Chondrocyte (in vitro differentiated cells): ENCODE measurements at regions not wholly inside any gene's neighbourhood (a gene's known extent, or its start where the extent isn't known, plus 50 kb on each side); places are given as distances from the start of the nearest gene placed in this dataset.

ENCODE experiments used
- DNase-seq: peaks from one replicate; pipeline ENCODE4 v3.0.0; 2021; ENCODE audit warnings: mixed read lengths, low spot score
- H3K27ac Mint-ChIP-seq: one replicate; pipeline ENCODE4 v1.8.0; 2021; ENCODE audit warnings: mild to moderate bottlenecking, moderate library complexity, mixed read lengths; ENCODE audit not compliant: unreplicated experiment
- H3K27me3 Mint-ChIP-seq: 2 replicates; pipeline ENCODE4 v1.8.0; 2021; ENCODE audit warnings: low read depth, mixed read lengths
- H3K36me3 Mint-ChIP-seq: 2 replicates; pipeline ENCODE4 v1.8.0; 2021; ENCODE audit warnings: low read depth, mixed read lengths
- H3K4me1 Mint-ChIP-seq: 2 replicates; pipeline ENCODE4 v1.8.0; 2021; ENCODE audit warnings: low read depth, mild to moderate bottlenecking, mixed read lengths
- H3K4me3 Mint-ChIP-seq: one replicate; pipeline ENCODE4 v1.8.0; 2021; ENCODE audit warnings: mild to moderate bottlenecking, moderate library complexity, mixed read lengths; ENCODE audit not compliant: unreplicated experiment
- H3K9me3 Mint-ChIP-seq: 2 replicates; pipeline ENCODE4 v1.8.0; 2021; ENCODE audit warnings: low read depth, mixed read lengths
- TF ChIP-seq, protein P1 (sequence below): fragments of 200-600 bp; sonication (generic); IDR thresholded peaks from 2 replicates; pipeline ENCODE4 v1.5.0; 2021; ENCODE audit warnings: antibody characterized with exemption, mild to moderate bottlenecking, moderate library complexity

DNA sequence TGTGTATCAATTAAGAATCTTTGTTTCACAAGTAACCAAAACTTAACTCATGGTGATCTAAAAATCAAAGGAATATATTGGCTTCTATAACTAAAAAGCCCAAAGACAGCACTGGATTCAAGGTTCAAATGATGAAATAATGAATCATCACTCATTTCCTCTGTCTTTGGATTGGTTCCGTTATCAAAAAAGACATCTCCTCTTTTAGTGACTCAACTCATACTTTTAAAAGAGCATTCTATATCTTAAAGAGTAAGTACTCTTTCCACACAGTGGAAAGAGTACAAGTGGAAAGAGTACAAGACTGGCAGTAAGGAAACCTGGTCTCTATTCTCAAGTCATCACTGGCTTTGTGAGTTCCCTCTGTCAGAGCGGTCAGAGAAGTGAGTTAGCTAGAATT, 141.4 kb upstream of the NMUR2 start:
- Mint-ChIP-seq H3K9me3 (peaks cover 3% of the 10 kb centered on the region), H3K4me3 (no peak overlapping the region), H3K36me3 (no peaks in the 10 kb centered on the region), H3K4me1 (no peaks in the 10 kb centered on the region), H3K27me3 (peaks cover 11% of the 10 kb centered on the region), H3K27ac (no peak overlapping the region)
- DNase-seq = no peak
- TF ChIP-seq, protein P1, sequence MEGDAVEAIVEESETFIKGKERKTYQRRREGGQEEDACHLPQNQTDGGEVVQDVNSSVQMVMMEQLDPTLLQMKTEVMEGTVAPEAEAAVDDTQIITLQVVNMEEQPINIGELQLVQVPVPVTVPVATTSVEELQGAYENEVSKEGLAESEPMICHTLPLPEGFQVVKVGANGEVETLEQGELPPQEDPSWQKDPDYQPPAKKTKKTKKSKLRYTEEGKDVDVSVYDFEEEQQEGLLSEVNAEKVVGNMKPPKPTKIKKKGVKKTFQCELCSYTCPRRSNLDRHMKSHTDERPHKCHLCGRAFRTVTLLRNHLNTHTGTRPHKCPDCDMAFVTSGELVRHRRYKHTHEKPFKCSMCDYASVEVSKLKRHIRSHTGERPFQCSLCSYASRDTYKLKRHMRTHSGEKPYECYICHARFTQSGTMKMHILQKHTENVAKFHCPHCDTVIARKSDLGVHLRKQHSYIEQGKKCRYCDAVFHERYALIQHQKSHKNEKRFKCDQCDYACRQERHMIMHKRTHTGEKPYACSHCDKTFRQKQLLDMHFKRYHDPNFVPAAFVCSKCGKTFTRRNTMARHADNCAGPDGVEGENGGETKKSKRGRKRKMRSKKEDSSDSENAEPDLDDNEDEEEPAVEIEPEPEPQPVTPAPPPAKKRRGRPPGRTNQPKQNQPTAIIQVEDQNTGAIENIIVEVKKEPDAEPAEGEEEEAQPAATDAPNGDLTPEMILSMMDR = no peak

DNA sequence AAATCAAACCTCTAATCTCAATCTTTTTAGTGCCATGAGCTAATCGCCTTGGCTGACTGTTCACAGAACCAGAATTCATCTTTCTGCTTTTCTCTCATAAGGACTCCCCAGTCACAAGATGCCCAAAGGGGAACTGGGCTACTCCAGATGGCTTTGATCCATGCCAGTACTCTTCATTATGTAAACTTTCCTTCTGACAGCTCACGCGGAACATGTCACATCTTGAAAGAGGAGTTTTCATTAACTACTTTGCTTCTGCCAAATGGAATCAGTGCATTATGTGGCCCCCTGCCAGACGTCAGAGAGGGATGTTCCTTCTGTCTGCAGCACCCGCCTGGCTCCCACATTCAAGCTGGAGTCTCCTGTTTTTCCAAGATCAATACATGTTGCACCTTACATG, 142.1 kb upstream of the NMUR2 start:
- Mint-ChIP-seq H3K9me3 (peaks cover 3% of the 10 kb centered on the region), H3K36me3 (no peaks in the 10 kb centered on the region), H3K27me3 (peaks cover 11% of the 10 kb centered on the region), H3K27ac (no peak overlapping the region), H3K4me3 (no peak overlapping the region), H3K4me1 (no peaks in the 10 kb centered on the region)
- TF ChIP-seq, protein P1 = no peak
- DNase-seq = no peak

DNA sequence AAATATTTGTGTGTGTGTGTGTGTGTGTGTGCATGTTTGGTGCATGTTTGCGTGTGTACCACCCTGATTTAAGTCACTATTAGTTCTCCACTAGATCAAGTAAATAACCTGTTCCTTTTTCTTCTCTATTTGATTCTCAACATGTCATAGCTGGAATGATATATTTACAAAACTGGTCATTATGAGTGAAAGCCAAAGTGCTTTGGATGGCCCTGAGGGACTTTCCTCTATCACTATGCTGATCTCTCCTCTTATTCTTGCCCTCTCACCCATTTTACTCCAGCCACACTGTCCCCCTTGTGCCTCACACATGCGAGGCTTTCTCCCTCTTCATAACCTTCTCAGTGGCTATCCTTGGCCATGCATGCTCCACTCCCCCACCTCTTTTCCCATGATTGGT, 144.6 kb upstream of the NMUR2 start:
- TF ChIP-seq, protein P1 = no peak
- Mint-ChIP-seq H3K4me1 (no peaks in the 10 kb centered on the region), H3K27ac (no peak overlapping the region), H3K27me3 (peaks cover 5% of the 10 kb centered on the region), H3K4me3 (no peak overlapping the region), H3K36me3 (no peaks in the 10 kb centered on the region), H3K9me3 (peaks cover under 1% of the 10 kb centered on the region)
- no peak for DNase-seq

DNA sequence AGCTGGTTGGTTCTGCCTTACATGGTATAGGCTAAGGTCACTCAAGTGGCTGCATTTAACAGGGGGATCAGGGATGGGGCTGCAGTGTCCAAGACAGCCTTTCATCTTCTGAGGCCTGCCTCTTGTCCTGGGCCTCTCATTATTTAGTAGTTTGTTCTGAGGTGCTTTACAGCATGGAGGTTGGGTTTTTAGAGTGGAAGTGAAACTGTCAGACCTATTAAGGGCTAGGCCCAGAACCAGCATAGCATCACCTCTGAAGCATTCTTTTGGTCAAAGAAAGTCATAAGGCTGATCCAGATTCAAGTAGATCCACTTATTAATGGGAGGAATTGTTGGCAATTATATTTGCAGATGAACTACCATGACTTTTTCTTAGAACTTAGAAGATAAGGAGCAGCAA, 146.0 kb upstream of the NMUR2 start:
- no peak overlapping the region for H3K27ac Mint-ChIP-seq
- TF ChIP-seq, protein P1 = no peak
- DNase-seq = no peak
- H3K4me1 Mint-ChIP-seq = no peaks in the 10 kb centered on the region
- no peaks in the 10 kb centered on the region for H3K9me3 Mint-ChIP-seq
- peaks cover 5% of the 10 kb centered on the region for H3K27me3 Mint-ChIP-seq
- no peak overlapping the region for H3K4me3 Mint-ChIP-seq
- H3K36me3 Mint-ChIP-seq = no peaks in the 10 kb centered on the region

DNA sequence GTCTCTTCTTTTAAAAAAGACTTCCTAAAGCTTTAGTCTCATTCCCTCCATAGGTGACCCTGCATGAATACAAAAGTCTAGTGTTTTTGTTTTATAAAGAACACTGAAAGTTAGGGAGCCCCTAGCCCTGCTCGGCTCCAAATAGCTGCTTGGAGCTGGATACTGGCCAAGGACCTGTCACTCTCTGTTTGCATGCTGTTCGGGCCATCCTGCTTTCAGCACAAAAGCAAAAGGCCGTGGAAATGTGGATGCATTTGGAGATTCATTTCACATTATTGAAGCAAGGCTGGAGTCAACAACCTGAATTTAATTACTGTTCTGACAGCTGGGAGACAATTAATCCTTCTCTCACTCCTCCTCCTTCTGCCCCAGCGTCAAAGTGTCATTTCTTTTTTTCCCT, 151.7 kb upstream of the NMUR2 start:
- no peaks in the 10 kb centered on the region for H3K4me1 Mint-ChIP-seq
- H3K36me3 Mint-ChIP-seq = no peaks in the 10 kb centered on the region
- peaks cover 8% of the 10 kb centered on the region for H3K27me3 Mint-ChIP-seq
- DNase-seq = no peak
- H3K27ac Mint-ChIP-seq = no peak overlapping the region
- H3K4me3 Mint-ChIP-seq = no peak overlapping the region
- H3K9me3 Mint-ChIP-seq = no peaks in the 10 kb centered on the region
- TF ChIP-seq, protein P1 = no peak
